CD4-positive, alpha-beta T cell (primary cell): ENCODE measurements at regions not wholly inside any gene's neighbourhood (a gene's known extent, or its start where the extent isn't known, plus 50 kb on each side); places are given as distances from the start of the nearest gene placed in this dataset.

Source experiments
- ATAC-seq: fragments of 200-7000 bp; cut with Tn5 transposase; one replicate; pipeline ENCODE4 v1.10.0; 2022; ENCODE audit warnings: mild to moderate bottlenecking; ENCODE audit not compliant: poor library complexity
- CTCF ChIA-PET: fragments of 350-600 bp; sonication (Branson Sonifier 250); formaldehyde crosslinking; loops from one replicate; lab custom pipeline; 2021; ENCODE audit warnings: antibody characterized with exemption, inconsistent platforms; lab: Charles Lee
- POLR2A ChIA-PET: fragments of 350-600 bp; sonication (Branson Sonifier 250); formaldehyde crosslinking; loops from one replicate; lab custom pipeline; 2021; ENCODE audit warnings: antibody characterized with exemption, inconsistent platforms; lab: Charles Lee
- DNase-seq, 14 experiments: peaks; one replicate each; pipeline ENCODE4 v3.0.0-alpha.2; 2013 to 2020; ENCODE audit warnings: mixed read lengths in 2 of 14
- H3K27ac ChIP-seq, 2 donors: one replicate each; pipeline versions ENCODE4 v1.5.1 to v1.7.0; 2013; ENCODE audit warnings: low read length in 2 of 2, low read depth in 1 of 2, mild to moderate bottlenecking in 1 of 2
- H3K27me3 ChIP-seq, 2 experiments: 1 replicate in 1 of 2; 2 replicates in 1 of 2; pipeline versions ENCODE4 v1.6.1 to v1.7.0; 2013; ENCODE audit warnings: low read length in 2 of 2, control low read depth in 1 of 2, mild to moderate bottlenecking in 1 of 2, moderate library complexity in 1 of 2; ENCODE audit not compliant: insufficient read depth in 2 of 2, control insufficient read depth in 1 of 2
- H3K36me3 ChIP-seq: one replicate; pipeline ENCODE4 v1.6.1; 2013; ENCODE audit warnings: low read length, control low read depth; ENCODE audit not compliant: insufficient read depth
- H3K4me1 ChIP-seq: one replicate; pipeline ENCODE4 v1.6.1; 2013; ENCODE audit warnings: low read length, control low read depth; ENCODE audit not compliant: insufficient read depth
- H3K4me3 ChIP-seq: one replicate; pipeline ENCODE4 v1.5.1; 2013; ENCODE audit warnings: mild to moderate bottlenecking, low read length, moderate library complexity
- H3K9me3 ChIP-seq, 2 experiments: 1 replicate in 1 of 2; 2 replicates in 1 of 2; pipeline versions ENCODE4 v1.6.1 to v1.7.0; 2013; ENCODE audit warnings: low read length in 2 of 2, mild to moderate bottlenecking in 2 of 2, control low read depth in 1 of 2, moderate library complexity in 1 of 2; ENCODE audit not compliant: control insufficient read depth in 1 of 2, insufficient read depth in 1 of 2
- H3K27ac Mint-ChIP-seq: one replicate; pipeline ENCODE4 v1.8.0; 2020; ENCODE audit warnings: mixed read lengths
- H3K27me3 Mint-ChIP-seq: one replicate; pipeline ENCODE4 v1.8.0; 2021; ENCODE audit warnings: mixed read lengths
- H3K36me3 Mint-ChIP-seq: one replicate; pipeline ENCODE4 v1.8.0; 2021; ENCODE audit warnings: low read depth, mixed read lengths
- H3K4me1 Mint-ChIP-seq: one replicate; pipeline ENCODE4 v1.8.0; 2021; ENCODE audit warnings: low read depth, mixed read lengths
- H3K4me3 Mint-ChIP-seq: one replicate; pipeline ENCODE4 v1.8.0; 2020; ENCODE audit warnings: mild to moderate bottlenecking, mixed read lengths
- H3K9me3 Mint-ChIP-seq: one replicate; pipeline ENCODE4 v1.8.0; 2020; ENCODE audit warnings: mixed read lengths
- CTCF ChIP-seq: fragments of 200-600 bp; IDR thresholded peaks from one replicate; pipeline ENCODE4 v1.8.0; 2022; ENCODE audit warnings: antibody characterized with exemption, mild to moderate bottlenecking
- intact Hi-C, 2 experiments: fragments of 100-400 bp; cut with DNase I in 1 of 2; cut with micrococcal nuclease in 1 of 2; formaldehyde crosslinking; loops; one replicate each; pipeline versions ENCODE4 v1.15.1 to v1.9.0; 2023 to 2025; cut with DNase I, micrococcal nuclease

GRCh38 chr14:65906344-65906743 is 493.8 kb downstream of the FUT8 start:
- Histone ChIP-seq H3K9me3 (peaks cover 5 to 10% of the 10 kb centered on the region in 2 experiments), H3K4me1 (peaks cover 5% of the 10 kb centered on the region), H3K4me3 (no peak overlapping the region), H3K36me3 (no peaks in the 10 kb centered on the region), H3K27me3 (no peaks in the 10 kb centered on the region), H3K27ac (no peak overlapping the region)
- no peak overlapping the region for H3K27ac Mint-ChIP-seq
- no peaks in the 10 kb centered on the region for H3K27me3 Mint-ChIP-seq
- H3K4me1 Mint-ChIP-seq, result peaks cover 16% of the 10 kb centered on the region
- DNase-seq (no peak), ATAC-seq (no peak)
- no peak overlapping the region for H3K4me3 Mint-ChIP-seq
- CTCF ChIA-PET, result no interaction called here
- no peaks in the 10 kb centered on the region for H3K9me3 Mint-ChIP-seq
- POLR2A ChIA-PET, result interaction anchor here (0.6 kb wide), 1 partner anchor 227 kb away, joined by 3 read pairs; no protein-coding TSS in a partner anchor
- no peaks in the 10 kb centered on the region for H3K36me3 Mint-ChIP-seq
- intact Hi-C loops, result no loop called here
- TF ChIP-seq CTCF, result no peak

- Histone ChIP-seq H3K36me3 (no peaks in the 10 kb centered on the region), H3K27ac (no peak overlapping the region), H3K4me3 (no peak overlapping the region), H3K27me3 (no peaks in the 10 kb centered on the region), H3K4me1 (peaks cover 5% of the 10 kb centered on the region), H3K9me3 (peaks cover 0 to 5% of the 10 kb centered on the region in 2 experiments)
- no peaks in the 10 kb centered on the region for H3K27me3 Mint-ChIP-seq
- ChIA-PET POLR2A (no interaction called here), CTCF (no interaction called here)
- H3K4me1 Mint-ChIP-seq, result peaks cover 19% of the 10 kb centered on the region
- no peak for TF ChIP-seq CTCF
- no peak for ATAC-seq
- H3K9me3 Mint-ChIP-seq, result no peaks in the 10 kb centered on the region
- no peaks in the 10 kb centered on the region for H3K36me3 Mint-ChIP-seq
- intact Hi-C loops, result no loop called here
- H3K4me3 Mint-ChIP-seq, result no peak overlapping the region
- no peak overlapping the region for H3K27ac Mint-ChIP-seq
- DNase-seq, result no peak
Measured at GRCh38 chr14:65906948-65907347, 494.4 kb downstream of the FUT8 start.

GRCh38 chr14:65910108-65910786 is 497.7 kb downstream of the FUT8 start:
- DNase-seq, result no peak
- H3K4me1 Mint-ChIP-seq, result peaks cover 43% of the 10 kb centered on the region
- no peak for TF ChIP-seq CTCF
- no peak overlapping the region for H3K27ac Mint-ChIP-seq
- Histone ChIP-seq H3K36me3 (no peaks in the 10 kb centered on the region), H3K27me3 (no peaks in the 10 kb centered on the region), H3K27ac (no peak overlapping the region), H3K4me1 (peaks cover 2% of the 10 kb centered on the region), H3K9me3 (no peaks in the 10 kb centered on the region), H3K4me3 (no peak overlapping the region)
- no peaks in the 10 kb centered on the region for H3K9me3 Mint-ChIP-seq
- H3K27me3 Mint-ChIP-seq, result no peaks in the 10 kb centered on the region
- CTCF ChIA-PET, result no interaction called here
- H3K4me3 Mint-ChIP-seq, result no peak overlapping the region
- POLR2A ChIA-PET, result no interaction called here
- ATAC-seq, result no peak
- intact Hi-C loops, result no loop called here
- no peaks in the 10 kb centered on the region for H3K36me3 Mint-ChIP-seq
